A673 (cell line): ENCODE measurements at regions not wholly inside any gene's neighbourhood (a gene's known extent, or its start where the extent isn't known, plus 50 kb on each side); places are given as distances from the start of the nearest gene placed in this dataset.

Experiments used
- CTCF ChIP-seq: fragments of 300-800, 200-600 bp; sonication (generic); conservative IDR thresholded peaks from 2 replicates; pipeline ENCODE4 v1.5.1; 2017; ENCODE audit warnings: low read depth, mild to moderate bottlenecking, antibody characterized with exemption, low read length, moderate library complexity, mixed read lengths
- EZH2 ChIP-seq: fragments of 200-600 bp; sonication (generic); IDR thresholded peaks from 2 replicates; pipeline ENCODE4 v1.6.1; 2017; ENCODE audit warnings: borderline replicate concordance, low read depth, mild to moderate bottlenecking, mixed read lengths, antibody characterized with exemption, low read length; ENCODE audit not compliant: poor library complexity, severe bottlenecking

- no peak for TF ChIP-seq CTCF
- TF ChIP-seq EZH2: no peak
Measured at GRCh38 chr10:2392145-2392812, 655.0 kb upstream of the ADARB2 start.
